GM10266 (cell line): ENCODE measurements at regions not wholly inside any gene's neighbourhood (a gene's known extent, or its start where the extent isn't known, plus 50 kb on each side); places are given as distances from the start of the nearest gene placed in this dataset.

ENCODE experiments used
- DNase-seq: peaks from one replicate; pipeline ENCODE4 v3.0.0; 2012; ENCODE audit errors: extremely low spot score
- TF ChIP-seq, protein P1 (sequence below): IDR thresholded peaks from 2 replicates; pipeline ENCODE4 v1.5.1; 2012; ENCODE audit warnings: mild to moderate bottlenecking, low read depth; ENCODE audit not compliant: control insufficient read depth, insufficient read depth; ENCODE audit errors: missing control alignments

- DNase-seq: no peak
- TF ChIP-seq, protein P1, sequence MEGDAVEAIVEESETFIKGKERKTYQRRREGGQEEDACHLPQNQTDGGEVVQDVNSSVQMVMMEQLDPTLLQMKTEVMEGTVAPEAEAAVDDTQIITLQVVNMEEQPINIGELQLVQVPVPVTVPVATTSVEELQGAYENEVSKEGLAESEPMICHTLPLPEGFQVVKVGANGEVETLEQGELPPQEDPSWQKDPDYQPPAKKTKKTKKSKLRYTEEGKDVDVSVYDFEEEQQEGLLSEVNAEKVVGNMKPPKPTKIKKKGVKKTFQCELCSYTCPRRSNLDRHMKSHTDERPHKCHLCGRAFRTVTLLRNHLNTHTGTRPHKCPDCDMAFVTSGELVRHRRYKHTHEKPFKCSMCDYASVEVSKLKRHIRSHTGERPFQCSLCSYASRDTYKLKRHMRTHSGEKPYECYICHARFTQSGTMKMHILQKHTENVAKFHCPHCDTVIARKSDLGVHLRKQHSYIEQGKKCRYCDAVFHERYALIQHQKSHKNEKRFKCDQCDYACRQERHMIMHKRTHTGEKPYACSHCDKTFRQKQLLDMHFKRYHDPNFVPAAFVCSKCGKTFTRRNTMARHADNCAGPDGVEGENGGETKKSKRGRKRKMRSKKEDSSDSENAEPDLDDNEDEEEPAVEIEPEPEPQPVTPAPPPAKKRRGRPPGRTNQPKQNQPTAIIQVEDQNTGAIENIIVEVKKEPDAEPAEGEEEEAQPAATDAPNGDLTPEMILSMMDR: no peak
Observed at GRCh38 chr14:103260629-103261124, 73.4 kb upstream of the EIF5 start.

DNA sequence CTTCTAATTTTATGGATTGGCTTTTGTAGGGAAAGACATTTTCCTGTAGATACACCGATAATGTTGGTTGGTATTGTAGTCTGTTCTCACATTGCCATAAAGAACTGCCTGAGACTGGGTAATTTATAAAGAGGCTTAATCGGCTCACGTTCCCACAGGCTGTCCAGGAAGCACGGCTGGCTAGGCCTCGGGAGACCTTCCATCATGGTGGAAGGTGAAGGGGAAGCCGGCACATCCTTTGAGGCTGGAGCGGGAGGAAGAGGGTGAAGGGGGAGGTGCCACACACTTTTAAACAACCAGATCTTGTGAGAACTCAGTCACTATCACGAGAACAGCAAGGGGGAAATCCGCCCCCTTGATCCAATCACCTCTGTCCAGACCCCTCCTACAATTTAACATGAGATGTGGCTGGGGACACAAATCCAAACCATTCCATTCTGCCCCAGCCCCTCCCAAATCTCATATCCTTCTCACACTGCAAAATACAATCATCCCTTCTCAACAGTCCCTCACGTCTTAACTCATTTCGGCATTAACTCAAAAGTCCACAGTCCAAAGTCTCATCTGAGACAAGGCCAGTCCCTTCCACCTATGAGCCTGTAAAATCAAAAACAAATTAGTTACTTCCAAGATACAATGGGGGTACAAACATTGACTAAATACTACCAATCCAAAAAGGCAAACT, 66.7 kb upstream of the EIF5 start:
- TF ChIP-seq, protein P1: no peak
- DNase-seq: no peak

DNA sequence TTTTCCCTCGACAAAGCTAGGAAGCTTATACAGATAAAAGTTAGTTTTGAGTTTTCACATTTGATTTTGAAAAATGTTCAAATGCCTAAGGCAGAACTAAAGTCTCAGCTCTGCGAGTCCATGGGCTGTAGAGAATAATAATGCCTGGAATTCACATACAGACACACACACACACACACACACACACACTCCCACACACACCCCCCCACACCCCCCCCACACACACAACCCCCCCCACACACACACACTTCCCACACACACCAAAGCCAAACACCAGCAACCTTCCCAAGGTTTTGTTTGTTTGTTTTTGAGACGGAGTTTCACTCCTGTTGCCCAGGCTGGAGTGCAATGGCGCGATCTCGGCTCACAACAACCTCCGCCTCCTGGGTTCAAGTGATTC, 62.8 kb upstream of the EIF5 start:
- DNase-seq: no peak

DNA sequence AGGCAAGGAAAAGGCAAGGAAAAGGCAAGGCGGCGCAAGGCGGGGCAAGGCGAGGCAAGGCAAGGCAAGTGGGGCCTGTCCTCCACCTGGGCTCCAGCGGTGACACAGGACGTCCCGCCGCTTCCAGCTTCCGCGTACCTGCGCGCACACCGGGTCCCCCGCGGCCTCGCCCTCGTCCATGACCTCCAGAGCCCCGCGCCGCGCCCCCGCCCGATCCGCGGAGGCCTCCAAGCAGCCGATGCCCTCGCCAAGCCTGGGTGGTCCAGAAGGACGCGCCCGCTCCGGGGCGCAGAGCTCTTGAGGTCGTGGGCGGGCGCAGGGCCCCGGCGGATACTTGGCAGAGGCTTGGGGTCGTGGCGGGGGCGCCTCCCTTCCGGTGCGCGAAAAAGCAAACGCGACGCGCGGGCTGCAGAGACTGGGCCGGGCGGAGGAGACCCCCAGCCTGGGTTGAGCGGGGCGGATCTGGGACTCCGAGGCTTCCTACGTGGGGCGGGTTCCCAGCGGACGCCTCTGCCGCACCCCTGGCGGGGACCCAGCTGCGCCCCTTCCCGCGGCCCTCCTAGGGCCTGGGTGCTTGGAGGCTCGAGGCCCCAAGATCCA, 60.8 kb upstream of the EIF5 start:
- TF ChIP-seq, protein P1: no peak
- DNase-seq: no peak

More for the DNA sequence above, 62.8 kb upstream of the EIF5 start:
- TF ChIP-seq, protein P1: no peak

DNA sequence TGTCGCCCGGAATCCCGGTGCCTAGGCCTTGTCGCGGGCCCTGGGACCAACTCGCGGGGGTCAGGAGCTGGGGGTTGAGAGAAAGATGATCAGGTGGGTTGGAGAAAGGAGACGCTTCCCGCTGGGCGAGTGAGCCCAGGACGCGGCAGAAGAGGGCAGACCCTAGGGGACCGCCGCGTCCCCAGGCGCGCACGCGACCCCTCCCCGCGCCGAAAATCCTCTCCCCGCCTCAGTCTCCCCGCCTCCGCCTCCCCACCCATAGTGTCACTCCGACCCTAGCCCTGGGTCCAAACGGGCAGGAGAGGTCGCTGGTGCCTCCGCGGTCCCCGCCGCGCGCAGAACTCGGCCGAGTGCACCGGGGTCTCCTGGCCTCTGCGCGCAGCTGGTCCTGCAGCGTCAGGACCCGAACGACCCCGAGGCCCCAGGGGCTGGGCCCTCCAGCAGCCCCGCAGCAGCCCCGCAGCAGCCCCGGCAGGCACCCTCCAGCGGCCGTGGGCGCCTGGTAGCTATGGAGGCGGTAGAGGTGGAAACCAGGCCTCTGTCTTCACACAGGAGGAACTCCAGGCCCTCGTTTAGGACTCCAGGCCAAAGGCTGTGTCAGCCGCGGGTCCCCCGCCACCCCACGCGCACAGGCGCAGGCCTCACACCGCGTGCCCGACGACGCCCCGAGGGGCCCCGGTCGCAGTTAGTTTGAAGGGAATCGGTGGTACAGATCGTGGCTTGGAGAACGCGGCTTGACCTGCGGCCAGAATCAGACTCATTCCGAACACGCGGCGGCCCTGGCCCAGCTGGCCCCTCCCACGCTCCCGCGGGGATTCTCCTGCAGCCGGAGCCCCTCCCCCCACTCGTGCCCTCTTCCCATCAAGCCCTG, 60.1 kb upstream of the EIF5 start:
- DNase-seq: no peak
- TF ChIP-seq, protein P1: no peak

- TF ChIP-seq, protein P1: no peak
- DNase-seq: no peak
Observed at GRCh38 chr14:103275000-103275399, 59.0 kb upstream of the EIF5 start.

DNA sequence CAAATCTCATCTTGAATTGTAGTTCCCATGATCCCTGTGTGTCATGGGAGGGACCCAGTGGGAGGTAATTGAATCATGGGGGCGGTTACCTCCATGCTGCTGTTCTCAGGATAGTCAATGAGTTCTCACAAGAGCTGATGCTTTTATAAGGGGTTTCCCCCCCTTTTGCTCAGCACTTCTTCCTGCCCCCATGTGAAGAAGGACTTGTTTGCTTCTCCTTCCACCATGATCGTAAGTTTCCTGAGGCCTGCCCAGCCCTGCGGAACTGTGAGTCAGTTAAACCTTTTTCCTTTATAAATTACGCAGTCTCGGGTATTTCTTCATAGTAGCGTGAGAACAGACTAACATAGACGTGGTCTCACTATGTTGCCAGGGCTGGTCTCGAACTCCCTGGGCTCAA, 56.1 kb upstream of the EIF5 start:
- DNase-seq: no peak
- TF ChIP-seq, protein P1: no peak
